ENCODE measurements at regions not wholly inside any gene's neighbourhood (a gene's known extent, or its start where the extent isn't known, plus 50 kb on each side); places are given as distances from the start of the nearest gene placed in this dataset.

- TF ChIP-seq EZH2 (IDR thresholded peaks at IDR 0.05; ENCODE audit: low read depth) (no peak), CTCF (conservative IDR thresholded peaks at IDR 0.05) (no peak)
Observed at GRCh38 chr4:157898836-157899605, 273.8 kb downstream of the GASK1B start.

Data from PC-9 (cell line).